H1 (cell line): ENCODE measurements at regions not wholly inside any gene's neighbourhood (a gene's known extent, or its start where the extent isn't known, plus 50 kb on each side); places are given as distances from the start of the nearest gene placed in this dataset.
"Not testable (repeated sequence)": the region's sequence is repeated elsewhere in the genome, so short reads cannot be mapped to it uniquely, and the experiment has no call there.

Source experiments
- CTCF ChIA-PET: fragments of 300-600 bp; sonication (Branson Sonifier 250); formaldehyde crosslinking; loops from one replicate; lab custom pipeline; 2021; ENCODE audit not compliant: partially characterized antibody; lab: Charles Lee
- POLR2A ChIA-PET: fragments of 300-600 bp; sonication (Branson Sonifier 250); formaldehyde crosslinking; loops from one replicate; lab custom pipeline; 2021; ENCODE audit warnings: inconsistent platforms; ENCODE audit not compliant: partially characterized antibody; lab: Charles Lee
- DNase-seq, 2 experiments: peaks; one replicate each; pipeline versions ENCODE4 v3.0.0 to v3.0.0-alpha.2; 2010 to 2022; ENCODE audit warnings: low spot score in 2 of 2, low read depth in 1 of 2, mixed read lengths in 1 of 2
- FAIRE-seq: peaks from 2 replicates; lab custom pipeline; 2011; peaks lifted over from hg19 to GRCh38; lab: Jason Lieb, UNC
- H2AFZ ChIP-seq: 2 replicates; pipeline ENCODE4 v1.8.1; 2012; ENCODE audit warnings: low read length, inconsistent platforms
- H2AK5ac ChIP-seq: 2 replicates; pipeline ENCODE4 v1.6.1; 2013; ENCODE audit warnings: low read depth, low read length
- H2BK120ac ChIP-seq: replicated peaks from 2 replicates; pipeline ENCODE3; 2013; ENCODE audit warnings: low read depth, low read length, inconsistent platforms
- H2BK12ac ChIP-seq: 2 replicates; pipeline ENCODE4 v1.6.1; 2013; ENCODE audit warnings: low read depth, low read length
- H2BK15ac ChIP-seq: 2 replicates; pipeline ENCODE4 v1.6.1; 2013; ENCODE audit warnings: low read length
- H2BK20ac ChIP-seq: 2 replicates; pipeline ENCODE4 v1.6.1; 2013; ENCODE audit warnings: low read length
- H2BK5ac ChIP-seq: 2 replicates; pipeline ENCODE4 v1.6.1; 2013; ENCODE audit warnings: low read depth, low read length
- H3K14ac ChIP-seq: 2 replicates; pipeline ENCODE4 v1.6.1; 2013; ENCODE audit warnings: inconsistent platforms; ENCODE audit not compliant: insufficient read length
- H3K18ac ChIP-seq: 2 replicates; pipeline ENCODE4 v1.6.1; 2013; ENCODE audit warnings: low read length; ENCODE audit errors: extremely low read depth
- H3K23ac ChIP-seq: 2 replicates; pipeline ENCODE4 v1.6.1; 2013; ENCODE audit warnings: inconsistent platforms; ENCODE audit not compliant: insufficient read length
- H3K23me2 ChIP-seq: 2 replicates; pipeline ENCODE4 v1.6.1; 2013; ENCODE audit warnings: low read depth, low read length
- H3K27ac ChIP-seq: 2 replicates; pipeline ENCODE4 v1.6.1; 2011; ENCODE audit warnings: low read depth, low read length, inconsistent platforms
- H3K27me3 ChIP-seq, 4 experiments: replicated peaks in 1 of 4; 1 replicate in 1 of 4; 2 replicates in 3 of 4; pipeline versions ENCODE4 v1.6.1 to v1.8.1; 2011 to 2013; ENCODE audit warnings: low read length in 3 of 4, mild to moderate bottlenecking in 3 of 4, inconsistent platforms in 2 of 4, mixed read lengths in 2 of 4, moderate library complexity in 1 of 4; ENCODE audit not compliant: control insufficient read depth in 3 of 4, insufficient read depth in 3 of 4; ENCODE audit errors: extremely low read depth in 1 of 4
- H3K36me3 ChIP-seq, 4 experiments: 2 replicates each; pipeline versions ENCODE4 v1.6.1 to v1.8.1; 2011 to 2013; ENCODE audit warnings: mild to moderate bottlenecking in 4 of 4, low read length in 3 of 4, moderate library complexity in 2 of 4, control low read depth in 1 of 4, inconsistent platforms in 1 of 4; ENCODE audit not compliant: insufficient read depth in 4 of 4, control insufficient read depth in 2 of 4
- H3K4ac ChIP-seq: replicated peaks from 2 replicates; pipeline ENCODE3; 2013; ENCODE audit warnings: low read length, low read depth, mixed read lengths, inconsistent platforms; ENCODE audit not compliant: insufficient read length
- H3K4me1 ChIP-seq, 4 experiments: replicated peaks in 1 of 4; 1 replicate in 1 of 4; 2 replicates in 3 of 4; pipeline versions ENCODE4 v1.6.1 to v1.8.1; 2011 to 2013; ENCODE audit warnings: low read length in 3 of 4, inconsistent platforms in 2 of 4, mixed read lengths in 1 of 4; ENCODE audit not compliant: insufficient read depth in 4 of 4, control insufficient read depth in 3 of 4
- H3K4me2 ChIP-seq, 2 experiments: 2 replicates each; pipeline versions ENCODE4 v1.6.1 to v1.8.1; 2011 to 2013; ENCODE audit warnings: low read depth in 2 of 2, low read length in 2 of 2, control low read depth in 1 of 2, inconsistent platforms in 1 of 2, mild to moderate bottlenecking in 1 of 2; ENCODE audit not compliant: insufficient read depth in 1 of 2
- H3K4me3 ChIP-seq, 4 experiments: fragments of 200-600, 300-600 bp in 1 of 4; sonication (generic), shearing (Covaris generic), sonication (Bioruptor Twin) in 1 of 4; 2 replicates each; pipeline versions ENCODE4 v1.5.1 to v1.8.1; 2011 to 2016; ENCODE audit warnings: low read length in 4 of 4, low read depth in 3 of 4, control low read depth in 2 of 4, inconsistent platforms in 2 of 4, mild to moderate bottlenecking in 2 of 4, mixed read lengths in 1 of 4, moderate library complexity in 1 of 4; ENCODE audit not compliant: insufficient read depth in 2 of 4; ENCODE audit errors: extremely low read depth in 1 of 4
- H3K56ac ChIP-seq: replicated peaks from 2 replicates; pipeline ENCODE3; 2013; ENCODE audit warnings: low read depth, mild to moderate bottlenecking, mixed read lengths, low read length, inconsistent platforms; ENCODE audit not compliant: insufficient read length
- H3K79me1 ChIP-seq: 2 replicates; pipeline ENCODE4 v1.6.1; 2013; ENCODE audit warnings: low read depth, low read length, control low read depth
- H3K79me2 ChIP-seq, 2 experiments: 2 replicates each; pipeline versions ENCODE4 v1.6.1 to v1.8.1; 2012 to 2013; ENCODE audit warnings: low read length in 2 of 2, mild to moderate bottlenecking in 2 of 2, inconsistent platforms in 1 of 2; ENCODE audit not compliant: insufficient read depth in 2 of 2, control insufficient read depth in 1 of 2
- H3K9ac ChIP-seq, 4 experiments: replicated peaks in 1 of 4; 1 replicate in 1 of 4; 2 replicates in 3 of 4; pipeline versions ENCODE4 v1.6.1 to v1.8.1; 2011 to 2013; ENCODE audit warnings: low read depth in 3 of 4, low read length in 3 of 4, control low read depth in 2 of 4, mild to moderate bottlenecking in 2 of 4, moderate library complexity in 2 of 4, inconsistent platforms in 1 of 4; ENCODE audit errors: extremely low read depth in 1 of 4
- H3K9me3 ChIP-seq, 2 experiments: 2 replicates each; pipeline versions ENCODE4 v1.6.1 to v1.8.1; 2012 to 2013; ENCODE audit warnings: mild to moderate bottlenecking in 2 of 2, moderate library complexity in 2 of 2, control low read depth in 1 of 2, inconsistent platforms in 1 of 2, low read depth in 1 of 2, low read length in 1 of 2, mixed read lengths in 1 of 2; ENCODE audit not compliant: insufficient read depth in 2 of 2
- H4K20me1 ChIP-seq, 2 experiments: replicated peaks in 1 of 2; 2 replicates each; pipeline versions ENCODE3 to v1.8.1; 2011 to 2013; ENCODE audit warnings: inconsistent platforms in 2 of 2, low read length in 2 of 2, mild to moderate bottlenecking in 1 of 2; ENCODE audit not compliant: insufficient read depth in 2 of 2, control insufficient read depth in 1 of 2
- H4K5ac ChIP-seq: 2 replicates; pipeline ENCODE4 v1.6.1; 2013; ENCODE audit warnings: low read length, low read depth, mixed read lengths, inconsistent platforms; ENCODE audit not compliant: insufficient read length
- H4K8ac ChIP-seq: 2 replicates; pipeline ENCODE4 v1.8.0; 2013; ENCODE audit warnings: mild to moderate bottlenecking, moderate library complexity, low read length, inconsistent platforms; ENCODE audit not compliant: insufficient read depth; ENCODE audit errors: extremely low read depth
- H4K91ac ChIP-seq: replicated peaks from 2 replicates; pipeline ENCODE3; 2013; ENCODE audit warnings: low read length, mixed read lengths, inconsistent platforms; ENCODE audit not compliant: insufficient read length
- WGBS, 2 experiments: shearing (Covaris generic) in 1 of 2; methylation state at CpG; one replicate each; pipeline versions ENCODE4 v1.1.6 to v1.1.7; 2013 to 2015; ENCODE audit warnings: low lambda C conversion rate in 2 of 2, mixed read lengths in 2 of 2, inconsistent platforms in 1 of 2, low coverage in 1 of 2, missing lambda C conversion rate in 1 of 2; ENCODE audit not compliant: insufficient replicate concordance in 2 of 2, insufficient coverage in 1 of 2, insufficient read length in 1 of 2; ENCODE audit errors: extremely low coverage in 1 of 2, missing lambda C conversion rate in 1 of 2; 5-methylcytosine and 5-hydroxymethylcytosine counted together

- H2AK5ac ChIP-seq, H3K23me2 ChIP-seq, H3K27me3 ChIP-seq, H4K5ac ChIP-seq, H2BK5ac ChIP-seq, H3K23ac ChIP-seq, H2BK20ac ChIP-seq, H3K9me3 ChIP-seq, H3K36me3 ChIP-seq, H4K8ac ChIP-seq, H3K56ac ChIP-seq, H4K20me1 ChIP-seq, H3K4me2 ChIP-seq, H3K4ac ChIP-seq, H3K9ac ChIP-seq, DNase-seq, POLR2A ChIA-PET, FAIRE-seq, H3K4me3 ChIP-seq, H2AFZ ChIP-seq, H2BK15ac ChIP-seq, H3K4me1 ChIP-seq, H3K14ac ChIP-seq, H3K27ac ChIP-seq, H2BK120ac ChIP-seq, H3K79me2 ChIP-seq, H3K79me1 ChIP-seq, H3K18ac ChIP-seq, H4K91ac ChIP-seq, H2BK12ac ChIP-seq: not testable (repeated sequence)
- WGBS, 2 experiments, result 94% methylated on average over 3 of the region's 3 CpGs; no CpG with 5 or more reads in 1 of the 2 experiments
- CTCF ChIA-PET, result interaction anchor here (0.6 kb wide), 2 partner anchors 16 to 209 kb away, joined by 3 read pairs; no protein-coding TSS in a partner anchor
Observed at GRCh38 chr1:207262891-207263290, 58.6 kb upstream of the CD55 start.
